ENCODE measurements at regions not wholly inside any gene's neighbourhood (a gene's known extent, or its start where the extent isn't known, plus 50 kb on each side); places are given as distances from the start of the nearest gene placed in this dataset.

DNA sequence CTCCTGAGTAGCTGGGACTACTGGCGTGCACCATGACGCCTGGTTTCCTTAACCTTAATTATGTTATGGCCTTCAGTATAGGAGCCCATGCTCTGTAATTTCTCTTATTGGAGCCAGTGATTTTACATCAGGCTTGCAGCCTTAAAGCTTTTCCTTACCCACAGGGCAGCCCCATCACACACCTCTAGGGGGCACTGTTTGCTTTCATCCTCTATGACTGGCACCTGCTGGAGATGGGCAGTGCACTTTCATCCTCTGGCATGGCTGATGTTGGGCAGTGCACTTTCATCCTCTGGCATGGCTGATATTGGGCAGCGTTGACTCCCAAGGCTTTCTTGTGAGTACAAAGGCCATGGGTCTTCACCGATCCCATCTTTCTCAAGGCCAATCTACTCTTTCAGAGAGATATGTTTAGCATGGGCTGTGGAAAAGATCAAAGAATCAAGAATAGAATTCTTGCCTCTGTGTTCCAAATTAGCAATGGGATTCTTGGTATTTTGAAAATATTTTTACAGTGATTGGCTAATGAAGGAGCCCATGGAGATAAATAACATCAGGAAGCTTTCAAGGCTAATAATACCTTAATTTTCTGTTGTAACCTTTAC, 80.7 kb upstream of the MEX3C start:
- TF ChIP-seq ZNF70 (CRISPR knock-in tag; IDR thresholded peaks at IDR 0.05) (no peak), ZFP3 (CRISPR knock-in tag; IDR thresholded peaks at IDR 0.05) (no peak), TCF4 (CRISPR knock-in tag; IDR thresholded peaks at IDR 0.05; ENCODE audit: borderline replicate concordance) (no peak), ISL1 (CRISPR knock-in tag; IDR thresholded peaks at IDR 0.05) (no peak), ARNTL (CRISPR knock-in tag; IDR thresholded peaks at IDR 0.05; ENCODE audit: borderline replicate concordance, low read depth) (no peak), TOX (CRISPR knock-in tag; IDR thresholded peaks at IDR 0.05; ENCODE audit: borderline replicate concordance) (no peak), ZNF8 (CRISPR knock-in tag; IDR thresholded peaks at IDR 0.05) (no peak), POU6F1 (CRISPR knock-in tag; IDR thresholded peaks at IDR 0.05; ENCODE audit: borderline replicate concordance, low read depth) (no peak), SNAI2 (CRISPR knock-in tag; IDR thresholded peaks at IDR 0.05) (peak; percentile 58; the same call in 1 of the 2 replicates)
- TF ChIP-seq, protein P1, sequence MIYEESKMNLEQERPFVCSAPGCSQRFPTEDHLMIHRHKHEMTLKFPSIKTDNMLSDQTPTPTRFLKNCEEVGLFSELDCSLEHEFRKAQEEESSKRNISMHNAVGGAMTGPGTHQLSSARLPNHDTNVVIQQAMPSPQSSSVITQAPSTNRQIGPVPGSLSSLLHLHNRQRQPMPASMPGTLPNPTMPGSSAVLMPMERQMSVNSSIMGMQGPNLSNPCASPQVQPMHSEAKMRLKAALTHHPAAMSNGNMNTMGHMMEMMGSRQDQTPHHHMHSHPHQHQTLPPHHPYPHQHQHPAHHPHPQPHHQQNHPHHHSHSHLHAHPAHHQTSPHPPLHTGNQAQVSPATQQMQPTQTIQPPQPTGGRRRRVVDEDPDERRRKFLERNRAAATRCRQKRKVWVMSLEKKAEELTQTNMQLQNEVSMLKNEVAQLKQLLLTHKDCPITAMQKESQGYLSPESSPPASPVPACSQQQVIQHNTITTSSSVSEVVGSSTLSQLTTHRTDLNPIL (CRISPR knock-in tag; IDR thresholded peaks at IDR 0.05; ENCODE audit: low read depth), result no peak
- TF ChIP-seq, protein P2, sequence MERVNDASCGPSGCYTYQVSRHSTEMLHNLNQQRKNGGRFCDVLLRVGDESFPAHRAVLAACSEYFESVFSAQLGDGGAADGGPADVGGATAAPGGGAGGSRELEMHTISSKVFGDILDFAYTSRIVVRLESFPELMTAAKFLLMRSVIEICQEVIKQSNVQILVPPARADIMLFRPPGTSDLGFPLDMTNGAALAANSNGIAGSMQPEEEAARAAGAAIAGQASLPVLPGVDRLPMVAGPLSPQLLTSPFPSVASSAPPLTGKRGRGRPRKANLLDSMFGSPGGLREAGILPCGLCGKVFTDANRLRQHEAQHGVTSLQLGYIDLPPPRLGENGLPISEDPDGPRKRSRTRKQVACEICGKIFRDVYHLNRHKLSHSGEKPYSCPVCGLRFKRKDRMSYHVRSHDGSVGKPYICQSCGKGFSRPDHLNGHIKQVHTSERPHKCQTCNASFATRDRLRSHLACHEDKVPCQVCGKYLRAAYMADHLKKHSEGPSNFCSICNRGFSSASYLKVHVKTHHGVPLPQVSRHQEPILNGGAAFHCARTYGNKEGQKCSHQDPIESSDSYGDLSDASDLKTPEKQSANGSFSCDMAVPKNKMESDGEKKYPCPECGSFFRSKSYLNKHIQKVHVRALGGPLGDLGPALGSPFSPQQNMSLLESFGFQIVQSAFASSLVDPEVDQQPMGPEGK (CRISPR knock-in tag; IDR thresholded peaks at IDR 0.05; ENCODE audit: borderline replicate concordance), result no peak

All from SK-N-SH treated with all-trans-retinoic acid at 6 μM for 48 hours (cell line).